Skeletal muscle tissue (tissue), 3 donors: ENCODE measurements at regions not wholly inside any gene's neighbourhood (a gene's known extent, or its start where the extent isn't known, plus 50 kb on each side); places are given as distances from the start of the nearest gene placed in this dataset.

Experiments used
- H3K27ac ChIP-seq: one replicate; pipeline ENCODE4 v1.7.0; 2013; ENCODE audit warnings: mild to moderate bottlenecking, low read depth, low read length, inconsistent platforms
- H3K27me3 ChIP-seq, 3 donors: one replicate each; pipeline ENCODE4 v1.7.0; 2013; ENCODE audit warnings: low read length in 3 of 3; ENCODE audit not compliant: control insufficient read depth in 3 of 3, insufficient read depth in 3 of 3
- H3K36me3 ChIP-seq, 3 donors: one replicate each; pipeline ENCODE4 v1.7.0; 2013; ENCODE audit warnings: low read length in 3 of 3; ENCODE audit not compliant: control insufficient read depth in 3 of 3, insufficient read depth in 3 of 3
- H3K4me1 ChIP-seq, 3 donors: one replicate each; pipeline ENCODE4 v1.7.0; 2013; ENCODE audit warnings: low read length in 3 of 3, mild to moderate bottlenecking in 3 of 3; ENCODE audit not compliant: control insufficient read depth in 3 of 3, insufficient read depth in 3 of 3
- H3K4me3 ChIP-seq, 3 donors: one replicate each; pipeline ENCODE4 v1.7.0; 2013; ENCODE audit warnings: low read length in 3 of 3
- H3K9ac ChIP-seq, 3 donors: one replicate each; pipeline ENCODE4 v1.7.0; 2013; ENCODE audit warnings: low read length in 3 of 3, mild to moderate bottlenecking in 3 of 3, moderate library complexity in 2 of 3, low read depth in 1 of 3
- H3K9me3 ChIP-seq, 3 donors: one replicate each; pipeline ENCODE4 v1.7.0; 2013; ENCODE audit warnings: low read length in 3 of 3; ENCODE audit not compliant: control insufficient read depth in 3 of 3
- donor health status: Osteomylitis.

- Histone ChIP-seq H3K4me3 (no peak overlapping the region), H3K9ac (no peak overlapping the region), H3K36me3 (no peaks in the 10 kb centered on the region), H3K4me1 (peaks cover 0 to 2% (median 2%) of the 10 kb centered on the region in 3 donors), H3K9me3 (no peaks in the 10 kb centered on the region), H3K27me3 (no peaks in the 10 kb centered on the region), H3K27ac (no peak overlapping the region)
Observed at GRCh38 chr13:40490086-40490758, 176.2 kb downstream of the FOXO1 start.

DNA sequence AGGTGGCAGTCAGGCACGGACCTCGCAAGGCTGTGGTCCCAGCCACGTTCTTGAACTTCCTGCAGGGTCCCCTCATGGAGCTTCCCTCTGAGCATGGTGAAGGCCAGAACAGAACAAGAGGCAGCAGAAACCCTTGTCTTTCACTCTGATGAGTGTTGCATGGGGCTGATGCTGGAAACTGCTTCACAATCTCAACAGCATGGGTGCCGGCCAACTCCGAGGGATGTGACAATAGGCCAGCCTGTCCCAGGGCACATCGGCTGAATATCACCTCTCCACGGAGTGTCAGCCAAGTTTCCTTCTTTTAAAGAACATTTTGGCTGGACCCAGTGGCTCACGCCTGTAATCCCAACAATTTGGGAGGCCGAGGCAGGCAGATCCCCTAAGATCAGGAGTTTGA is 173.9 kb downstream of the FOXO1 start:
- Histone ChIP-seq H3K9me3 (no peaks in the 10 kb centered on the region), H3K4me1 (peaks cover 0 to 3% (median 2%) of the 10 kb centered on the region in 3 donors), H3K27me3 (no peaks in the 10 kb centered on the region), H3K36me3 (no peaks in the 10 kb centered on the region), H3K9ac (no peak overlapping the region), H3K4me3 (no peak overlapping the region), H3K27ac (no peak overlapping the region)

GRCh38 chr13:40494513-40494912 is 171.9 kb downstream of the FOXO1 start:
- Histone ChIP-seq H3K9ac (no peak overlapping the region), H3K4me1 (peaks cover 0 to 3% (median 2%) of the 10 kb centered on the region in 3 donors), H3K36me3 (no peaks in the 10 kb centered on the region), H3K27ac (no peak overlapping the region), H3K27me3 (no peaks in the 10 kb centered on the region), H3K4me3 (no peak overlapping the region), H3K9me3 (no peaks in the 10 kb centered on the region)

- Histone ChIP-seq H3K9ac (no peak overlapping the region), H3K27me3 (no peaks in the 10 kb centered on the region), H3K4me1 (peaks cover 0 to 3% (median under 1%) of the 10 kb centered on the region in 3 donors), H3K27ac (no peak overlapping the region), H3K36me3 (no peaks in the 10 kb centered on the region), H3K4me3 (no peak overlapping the region), H3K9me3 (no peaks in the 10 kb centered on the region)
Observed at GRCh38 chr13:40494946-40495620, 171.4 kb downstream of the FOXO1 start.

DNA sequence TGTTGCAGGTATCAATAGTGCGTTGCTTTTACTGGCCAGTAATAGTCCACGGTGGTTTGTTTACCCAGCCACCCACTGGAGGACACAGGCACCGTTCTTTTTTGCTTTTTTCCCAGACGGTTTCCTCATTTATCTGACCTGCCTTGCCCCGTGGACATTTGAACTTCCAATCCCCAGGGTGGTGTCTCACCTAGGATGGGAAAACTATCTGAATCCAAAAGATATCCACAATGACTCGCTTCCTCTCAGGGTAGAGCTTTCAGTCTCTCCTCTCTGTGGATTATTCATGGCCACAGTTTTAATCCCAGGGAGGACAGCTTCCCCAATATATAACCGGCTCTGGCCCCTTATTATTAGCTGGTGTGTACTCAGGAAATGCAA is 170.8 kb downstream of the FOXO1 start:
- Histone ChIP-seq H3K27ac (no peak overlapping the region), H3K9me3 (no peaks in the 10 kb centered on the region), H3K9ac (no peak overlapping the region)

GRCh38 chr13:40496035-40496810 is 170.2 kb downstream of the FOXO1 start:
- Histone ChIP-seq H3K4me3 (no peak overlapping the region), H3K27me3 (no peaks in the 10 kb centered on the region), H3K9me3 (no peaks in the 10 kb centered on the region), H3K9ac (no peak overlapping the region), H3K36me3 (no peaks in the 10 kb centered on the region), H3K27ac (no peak overlapping the region), H3K4me1 (peaks cover 0 to 3% (median 0%) of the 10 kb centered on the region in 3 donors)

More for the DNA sequence above, 170.8 kb downstream of the FOXO1 start:
- Histone ChIP-seq H3K4me3 (no peak overlapping the region), H3K4me1 (peaks cover 0 to 3% (median 0%) of the 10 kb centered on the region in 3 donors), H3K27me3 (no peaks in the 10 kb centered on the region), H3K36me3 (no peaks in the 10 kb centered on the region)

DNA sequence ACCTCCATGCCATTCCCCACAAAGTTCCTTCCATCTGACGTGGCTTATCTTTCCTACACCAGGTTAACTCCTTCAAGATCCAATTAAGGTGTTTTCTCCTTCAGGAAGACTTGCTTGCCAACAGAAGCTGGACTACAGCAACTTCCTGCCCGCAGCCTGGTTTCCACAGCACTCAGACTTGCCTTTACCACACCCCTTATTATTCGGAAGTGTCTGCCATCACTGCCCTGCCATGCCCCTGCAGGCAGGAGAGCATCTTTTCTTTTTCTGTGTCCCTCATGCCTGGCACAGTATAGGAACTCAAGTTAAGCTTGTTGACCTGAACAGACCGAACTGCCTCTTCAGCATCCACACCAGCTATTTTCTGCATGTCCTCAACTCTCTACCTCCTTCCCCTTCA is 168.0 kb downstream of the FOXO1 start:
- Histone ChIP-seq H3K36me3 (no peaks in the 10 kb centered on the region), H3K4me1 (peaks cover 0 to 3% (median 3%) of the 10 kb centered on the region in 3 donors), H3K4me3 (no peak overlapping the region), H3K9ac (no peak overlapping the region), H3K27ac (no peak overlapping the region), H3K9me3 (no peaks in the 10 kb centered on the region), H3K27me3 (no peaks in the 10 kb centered on the region)

DNA sequence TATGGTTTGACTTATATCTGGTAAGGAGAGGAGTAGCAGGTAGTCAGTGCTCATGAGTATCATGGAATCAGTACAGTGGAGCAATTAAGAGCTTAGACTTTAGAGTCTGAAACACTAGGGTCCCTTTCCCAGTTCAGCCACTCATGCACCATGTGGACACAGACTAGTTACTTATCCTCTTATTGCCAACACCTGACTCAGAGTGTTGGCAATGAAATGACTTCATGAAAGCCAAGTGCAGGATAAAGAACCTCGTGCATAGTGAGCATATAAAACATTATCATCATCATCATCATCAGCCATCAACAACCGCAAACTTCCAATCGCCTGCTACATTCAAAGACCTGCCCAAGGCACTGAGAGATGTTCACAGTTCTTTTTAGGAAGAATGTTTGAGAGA is 164.2 kb downstream of the FOXO1 start:
- no peak overlapping the region for H3K27ac ChIP-seq
- H3K9ac ChIP-seq: no peak overlapping the region
- H3K27me3 ChIP-seq: no peaks in the 10 kb centered on the region
- H3K36me3 ChIP-seq: no peaks in the 10 kb centered on the region
- H3K4me3 ChIP-seq: no peak overlapping the region
- peaks cover 0 to 7% (median 4%) of the 10 kb centered on the region in 3 donors for H3K4me1 ChIP-seq
- no peaks in the 10 kb centered on the region for H3K9me3 ChIP-seq

- no peak overlapping the region for H3K4me3 ChIP-seq
- no peak overlapping the region for H3K27ac ChIP-seq
- H3K27me3 ChIP-seq: no peaks in the 10 kb centered on the region
- peaks cover 0 to 10% (median 4%) of the 10 kb centered on the region in 3 donors for H3K4me1 ChIP-seq
- H3K36me3 ChIP-seq: no peaks in the 10 kb centered on the region
- no peak overlapping the region for H3K9ac ChIP-seq
- H3K9me3 ChIP-seq: no peaks in the 10 kb centered on the region
Observed at GRCh38 chr13:40503011-40503410, 163.4 kb downstream of the FOXO1 start.
